ENCODE measurements at regions not wholly inside any gene's neighbourhood (a gene's known extent, or its start where the extent isn't known, plus 50 kb on each side); places are given as distances from the start of the nearest gene placed in this dataset.
"Not testable (repeated sequence)": the region's sequence is repeated elsewhere in the genome, so short reads cannot be mapped to it uniquely, and the experiment has no call there.

DNA sequence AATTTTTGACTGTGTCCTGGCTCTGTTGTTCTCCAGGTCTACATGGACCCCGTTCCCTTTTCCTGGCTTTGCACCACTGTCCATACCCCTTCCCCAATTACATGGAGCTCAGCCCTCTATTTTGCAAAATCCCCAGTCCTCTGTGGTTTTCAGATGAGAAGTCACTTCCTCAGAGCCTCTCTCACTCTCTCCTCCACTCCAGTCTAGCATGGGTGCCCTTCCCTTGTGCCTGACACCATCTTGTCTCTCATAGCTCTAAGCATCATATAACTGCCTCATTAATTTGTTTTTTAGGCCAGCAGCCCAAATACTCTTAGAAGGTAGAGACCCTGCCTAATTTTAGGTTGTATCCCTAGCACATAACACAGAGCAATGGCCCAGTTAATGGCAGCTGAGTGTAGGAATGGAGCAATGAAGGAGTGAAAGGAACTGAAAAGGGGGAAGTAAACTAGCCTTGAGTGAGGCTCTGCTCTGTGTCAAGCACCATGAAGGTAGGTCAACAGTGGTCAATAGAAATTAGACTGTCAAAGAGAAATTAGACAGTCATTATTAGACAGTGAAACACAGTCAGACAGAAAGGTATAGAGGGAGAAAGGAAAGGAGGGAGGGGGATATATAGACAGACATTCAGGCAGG lies 97.7 kb downstream of the ARHGAP11B start:
- H3K4me1 ChIP-seq (ENCODE audit: control insufficient read depth, insufficient read depth, low read depth, low read length): not testable (repeated sequence)

DNA sequence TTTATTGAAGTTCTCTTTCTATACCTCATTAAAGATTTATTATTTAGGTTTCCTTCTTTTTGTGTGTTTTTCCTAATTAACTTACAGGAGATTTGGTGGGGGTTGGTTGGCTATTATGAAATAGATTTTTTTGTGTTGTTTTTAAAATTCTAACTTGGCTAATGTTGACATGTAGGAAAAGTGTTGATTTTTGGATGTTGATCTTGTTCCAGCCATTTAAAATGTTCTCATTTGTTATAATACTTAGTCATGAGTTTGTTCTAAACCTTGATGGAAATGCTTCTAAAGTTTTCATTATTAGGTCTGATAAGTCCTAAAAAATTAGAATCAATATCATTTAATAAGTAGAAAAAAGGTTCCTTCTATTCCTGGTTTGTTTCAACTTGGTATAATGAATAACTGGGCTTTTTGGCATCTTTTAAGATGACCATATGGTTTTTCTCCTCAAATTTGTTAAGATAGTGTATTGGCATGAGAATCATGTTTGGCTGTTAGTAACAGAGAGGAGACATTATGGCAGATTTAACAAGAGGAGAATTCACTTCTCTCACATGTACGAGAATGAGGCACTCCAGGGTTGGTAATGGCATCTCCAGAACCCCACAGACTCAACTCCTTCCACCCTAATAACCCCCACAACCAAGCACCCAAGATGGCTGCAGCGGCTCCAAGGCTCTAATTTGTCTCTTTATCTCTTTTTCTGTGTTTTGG lies 104.1 kb downstream of the ARHGAP11B start:
- not testable (repeated sequence) for H3K27ac ChIP-seq (ENCODE audit: low read length, poor library complexity, severe bottlenecking); H4K8ac ChIP-seq (ENCODE audit: low read length); H3K14ac ChIP-seq (ENCODE audit: low read length in 2 of 2); H3K4me3 ChIP-seq (ENCODE audit: insufficient read depth in 1 of 2, low read depth in 1 of 2, low read length in 2 of 2); H2AFZ ChIP-seq (ENCODE audit: low read depth, low read length); H2BK15ac ChIP-seq (ENCODE audit: low read depth, poor library complexity, severe bottlenecking); H2AK5ac ChIP-seq (ENCODE audit: low read length, severe bottlenecking); H3K4me1 ChIP-seq (ENCODE audit: control insufficient read depth, insufficient read depth, low read depth, low read length); H3K23ac ChIP-seq (ENCODE audit: low read length in 2 of 2); H3K79me1 ChIP-seq (replicated peaks; ENCODE audit: low read length, poor library complexity, severe bottlenecking); H4K91ac ChIP-seq (ENCODE audit: low read length); H3K4me2 ChIP-seq (ENCODE audit: low read length, poor library complexity, severe bottlenecking); H2BK12ac ChIP-seq (ENCODE audit: low read length in 2 of 2); H2BK5ac ChIP-seq (ENCODE audit: low read depth, low read length, poor library complexity, severe bottlenecking); H2BK120ac ChIP-seq (ENCODE audit: low read depth, low read length); H3K18ac ChIP-seq (ENCODE audit: low read depth in 1 of 2, low read length in 2 of 2); H3K27me3 ChIP-seq (ENCODE audit: control insufficient read depth in 1 of 2, insufficient read depth in 1 of 2, low read length in 2 of 2); H3K4ac ChIP-seq (ENCODE audit: low read depth in 1 of 2, low read length in 2 of 2); DNase-seq; H3K9me3 ChIP-seq (ENCODE audit: control insufficient read depth, low read length); H3K36me3 ChIP-seq (ENCODE audit: control insufficient read depth in 1 of 2, insufficient read depth in 2 of 2, low read depth in 1 of 2, low read length in 2 of 2); H3K9ac ChIP-seq (ENCODE audit: low read length)
- WGBS: no CpG with 5 or more reads among the region's 2 CpGs

More for the DNA sequence above, 97.7 kb downstream of the ARHGAP11B start:
- not testable (repeated sequence) for H2AK5ac ChIP-seq (ENCODE audit: low read length, severe bottlenecking); H2AFZ ChIP-seq (ENCODE audit: low read depth, low read length); DNase-seq; H2BK120ac ChIP-seq (ENCODE audit: low read depth, low read length); H3K79me1 ChIP-seq (replicated peaks; ENCODE audit: low read length, poor library complexity, severe bottlenecking); H4K8ac ChIP-seq (ENCODE audit: low read length); H3K9ac ChIP-seq (ENCODE audit: low read length); H3K36me3 ChIP-seq (ENCODE audit: control insufficient read depth in 1 of 2, insufficient read depth in 2 of 2, low read depth in 1 of 2, low read length in 2 of 2); H3K18ac ChIP-seq (ENCODE audit: low read depth in 1 of 2, low read length in 2 of 2); H2BK15ac ChIP-seq (ENCODE audit: low read depth, poor library complexity, severe bottlenecking); H2BK5ac ChIP-seq (ENCODE audit: low read depth, low read length, poor library complexity, severe bottlenecking); H3K9me3 ChIP-seq (ENCODE audit: control insufficient read depth, low read length); H3K4ac ChIP-seq (ENCODE audit: low read depth in 1 of 2, low read length in 2 of 2); H3K14ac ChIP-seq (ENCODE audit: low read length in 2 of 2); H3K27ac ChIP-seq (ENCODE audit: low read length, poor library complexity, severe bottlenecking); H3K27me3 ChIP-seq (ENCODE audit: control insufficient read depth in 1 of 2, insufficient read depth in 1 of 2, low read length in 2 of 2); H3K4me2 ChIP-seq (ENCODE audit: low read length, poor library complexity, severe bottlenecking); H3K4me3 ChIP-seq (ENCODE audit: insufficient read depth in 1 of 2, low read depth in 1 of 2, low read length in 2 of 2); H4K91ac ChIP-seq (ENCODE audit: low read length); H2BK12ac ChIP-seq (ENCODE audit: low read length in 2 of 2); H3K23ac ChIP-seq (ENCODE audit: low read length in 2 of 2)
- WGBS: 98% methylated on average over 1 of the region's 1 CpG

GRCh38 chr15:30730633-30731032 lies 104.7 kb downstream of the ARHGAP11B start:
- H3K4me1 ChIP-seq (ENCODE audit: control insufficient read depth, insufficient read depth, low read depth, low read length); H2BK15ac ChIP-seq (ENCODE audit: low read depth, poor library complexity, severe bottlenecking); DNase-seq; H3K36me3 ChIP-seq (ENCODE audit: control insufficient read depth in 1 of 2, insufficient read depth in 2 of 2, low read depth in 1 of 2, low read length in 2 of 2); H3K4ac ChIP-seq (ENCODE audit: low read depth in 1 of 2, low read length in 2 of 2); H3K9ac ChIP-seq (ENCODE audit: low read length); H3K27ac ChIP-seq (ENCODE audit: low read length, poor library complexity, severe bottlenecking); H3K23ac ChIP-seq (ENCODE audit: low read length in 2 of 2); H3K27me3 ChIP-seq (ENCODE audit: control insufficient read depth in 1 of 2, insufficient read depth in 1 of 2, low read length in 2 of 2); H3K14ac ChIP-seq (ENCODE audit: low read length in 2 of 2); H3K4me2 ChIP-seq (ENCODE audit: low read length, poor library complexity, severe bottlenecking); H2AK5ac ChIP-seq (ENCODE audit: low read length, severe bottlenecking); H2AFZ ChIP-seq (ENCODE audit: low read depth, low read length); H3K18ac ChIP-seq (ENCODE audit: low read depth in 1 of 2, low read length in 2 of 2); H4K8ac ChIP-seq (ENCODE audit: low read length); H3K79me1 ChIP-seq (replicated peaks; ENCODE audit: low read length, poor library complexity, severe bottlenecking); H2BK12ac ChIP-seq (ENCODE audit: low read length in 2 of 2); H4K91ac ChIP-seq (ENCODE audit: low read length); H3K9me3 ChIP-seq (ENCODE audit: control insufficient read depth, low read length); H2BK120ac ChIP-seq (ENCODE audit: low read depth, low read length); H3K4me3 ChIP-seq (ENCODE audit: insufficient read depth in 1 of 2, low read depth in 1 of 2, low read length in 2 of 2); H2BK5ac ChIP-seq (ENCODE audit: low read depth, low read length, poor library complexity, severe bottlenecking): not testable (repeated sequence)
- 92% methylated on average over 2 of the region's 3 CpGs for WGBS

DNA sequence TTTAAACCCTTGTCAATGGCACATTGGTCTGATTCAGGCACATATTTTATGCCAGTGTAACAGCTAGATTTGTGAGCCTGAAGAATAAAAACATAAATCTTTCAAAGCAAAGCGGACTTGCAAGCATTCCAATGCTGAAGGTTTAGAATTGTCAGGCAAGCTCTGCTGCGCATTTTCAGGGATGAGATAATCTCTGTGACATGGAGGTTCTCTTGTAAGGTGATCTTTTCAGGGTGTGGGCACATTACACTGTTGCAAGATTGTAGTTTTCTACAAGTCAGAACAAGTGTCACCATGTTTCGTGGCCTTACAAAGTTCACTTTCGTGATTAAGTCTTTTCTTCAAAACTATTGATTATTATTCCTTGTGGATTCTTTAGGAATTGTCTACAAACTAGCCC lies 106.2 kb downstream of the ARHGAP11B start:
- not testable (repeated sequence) for H2BK15ac ChIP-seq (ENCODE audit: low read depth, poor library complexity, severe bottlenecking); H3K27me3 ChIP-seq (ENCODE audit: control insufficient read depth in 1 of 2, insufficient read depth in 1 of 2, low read length in 2 of 2); H3K9ac ChIP-seq (ENCODE audit: low read length); H2AFZ ChIP-seq (ENCODE audit: low read depth, low read length); DNase-seq; H3K9me3 ChIP-seq (ENCODE audit: control insufficient read depth, low read length); H3K36me3 ChIP-seq (ENCODE audit: control insufficient read depth in 1 of 2, insufficient read depth in 2 of 2, low read depth in 1 of 2, low read length in 2 of 2); H3K4me1 ChIP-seq (ENCODE audit: control insufficient read depth, insufficient read depth, low read depth, low read length); H3K23ac ChIP-seq (ENCODE audit: low read length in 2 of 2); H2AK5ac ChIP-seq (ENCODE audit: low read length, severe bottlenecking); H4K91ac ChIP-seq (ENCODE audit: low read length); H3K18ac ChIP-seq (ENCODE audit: low read depth in 1 of 2, low read length in 2 of 2); H3K79me1 ChIP-seq (replicated peaks; ENCODE audit: low read length, poor library complexity, severe bottlenecking); H3K27ac ChIP-seq (ENCODE audit: low read length, poor library complexity, severe bottlenecking); H2BK12ac ChIP-seq (ENCODE audit: low read length in 2 of 2); H4K8ac ChIP-seq (ENCODE audit: low read length); H3K4me3 ChIP-seq (ENCODE audit: insufficient read depth in 1 of 2, low read depth in 1 of 2, low read length in 2 of 2); H3K4me2 ChIP-seq (ENCODE audit: low read length, poor library complexity, severe bottlenecking); H2BK120ac ChIP-seq (ENCODE audit: low read depth, low read length); H3K14ac ChIP-seq (ENCODE audit: low read length in 2 of 2); H3K4ac ChIP-seq (ENCODE audit: low read depth in 1 of 2, low read length in 2 of 2); H2BK5ac ChIP-seq (ENCODE audit: low read depth, low read length, poor library complexity, severe bottlenecking)
- 97% methylated on average over 3 of the region's 4 CpGs for WGBS
